SU-DHL-6 (cell line): ENCODE measurements at regions not wholly inside any gene's neighbourhood (a gene's known extent, or its start where the extent isn't known, plus 50 kb on each side); places are given as distances from the start of the nearest gene placed in this dataset.

Source experiments
- CTCF ChIP-seq: fragments of 200-600 bp; sonication (generic); IDR thresholded peaks from one replicate; pipeline ENCODE4 v1.5.1; 2017; ENCODE audit warnings: antibody characterized with exemption, mild to moderate bottlenecking, low read length, moderate library complexity; ENCODE audit not compliant: insufficient read depth, poor library complexity, severe bottlenecking
- EZH2phosphoT487 ChIP-seq: fragments of 200-600 bp; sonication (generic), shearing (Covaris generic); conservative IDR thresholded peaks from 2 replicates; pipeline ENCODE4 v1.6.1; 2018; ENCODE audit warnings: mild to moderate bottlenecking, antibody characterized with exemption, low read length, moderate library complexity, mixed read lengths

GRCh38 chr15:60065951-60066350 is 61.8 kb downstream of the FOXB1 start:
- TF ChIP-seq CTCF (no peak), EZH2phosphoT487 (no peak)
